Colon (tissue), 2 donors: ENCODE measurements at regions not wholly inside any gene's neighbourhood (a gene's known extent, or its start where the extent isn't known, plus 50 kb on each side); places are given as distances from the start of the nearest gene placed in this dataset.
A peak's percentile ranks its signal among the peaks of the same experiment; 100 is the strongest.
"Not testable (repeated sequence)": the region's sequence is repeated elsewhere in the genome, so short reads cannot be mapped to it uniquely, and the experiment has no call there.

Experiments used
- FAIRE-seq: peaks from 2 replicates; lab custom pipeline; 2012; peaks lifted over from hg19 to GRCh38; lab: Jason Lieb, UNC
- donor health status: control.
- donor health status: control.

DNA sequence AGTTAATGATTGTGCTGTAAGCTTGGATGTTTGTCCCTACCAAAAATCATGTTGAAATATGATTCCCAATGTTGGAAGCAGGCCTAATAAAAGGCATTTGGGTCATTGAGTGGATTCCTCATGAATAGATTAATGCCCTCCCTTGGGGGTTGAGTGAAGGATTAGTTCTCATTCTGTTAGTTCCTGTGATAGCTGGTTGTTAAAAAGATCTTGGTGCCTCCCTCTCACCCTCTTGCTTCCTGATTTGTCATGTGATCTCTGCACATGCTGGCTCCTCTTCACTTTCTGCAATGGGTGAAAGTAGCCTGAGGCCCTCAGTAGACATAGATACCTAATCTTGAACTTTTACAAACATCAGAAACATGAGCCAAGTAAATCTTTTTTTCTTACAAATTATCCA, 115.6 kb upstream of the HCRTR2 start:
- FAIRE-seq = no peak

DNA sequence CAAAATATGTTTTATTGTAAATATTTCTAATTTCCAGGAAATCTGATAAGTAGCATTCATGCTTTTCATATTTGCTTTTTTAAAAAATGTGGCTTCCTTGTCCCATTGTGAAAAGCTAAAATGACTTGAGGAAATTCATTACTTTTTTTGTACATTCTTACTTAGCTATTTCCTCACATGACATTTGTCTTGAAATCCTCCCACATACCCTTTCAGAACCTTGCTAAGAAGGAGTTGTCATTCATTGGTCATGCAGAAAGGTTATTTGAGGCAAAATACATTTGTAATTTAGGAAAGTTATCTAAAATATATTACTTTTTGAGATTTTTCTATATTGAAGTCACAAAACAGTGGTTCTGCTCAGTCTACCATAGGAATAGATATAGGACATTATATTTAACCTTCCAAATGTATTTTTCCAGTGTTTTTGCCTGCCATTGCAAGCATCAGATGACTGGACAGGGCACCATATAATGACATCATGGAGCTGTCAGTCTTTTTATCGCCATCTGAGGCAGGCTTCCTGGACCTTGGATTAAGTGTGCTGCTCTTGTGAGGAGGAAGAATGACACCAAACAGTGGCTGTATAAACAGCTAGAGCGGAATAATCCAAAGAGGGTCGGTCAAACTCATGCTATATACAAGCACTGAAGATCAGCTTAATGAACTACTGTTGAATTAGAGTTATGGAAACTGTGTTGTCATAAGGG, 109.4 kb upstream of the HCRTR2 start:
- FAIRE-seq = no peak

DNA sequence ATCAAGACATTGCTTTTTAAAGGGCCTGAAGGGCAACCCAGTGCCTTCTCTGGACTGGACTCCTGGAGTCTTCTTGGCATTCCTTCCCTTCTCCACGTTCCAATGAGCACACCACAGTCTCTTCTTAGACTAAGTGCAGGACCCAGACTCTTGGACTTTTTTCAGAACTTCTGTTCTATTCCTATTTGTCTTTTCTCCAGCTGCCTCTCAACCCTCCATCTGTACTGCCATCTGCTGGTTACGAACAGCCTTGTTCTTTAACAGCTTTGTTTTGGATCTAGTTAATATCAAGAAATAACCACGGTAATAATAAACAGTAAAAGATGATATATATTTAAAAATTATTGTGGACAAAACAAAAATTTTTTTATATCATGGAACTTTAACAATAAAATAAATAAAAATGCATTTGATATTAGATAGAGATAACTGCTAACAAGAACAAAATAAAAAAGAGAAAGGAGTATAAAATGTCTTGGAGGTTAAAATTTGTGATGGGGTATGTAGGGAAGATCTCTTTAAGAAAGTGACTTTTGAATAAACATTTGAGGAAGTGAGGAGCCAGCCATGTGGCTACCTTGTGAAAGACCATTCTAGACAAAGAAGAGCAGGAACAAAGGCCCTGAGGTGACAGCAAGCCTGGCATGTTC, 105.1 kb upstream of the HCRTR2 start:
- FAIRE-seq = peak; percentile 90

DNA sequence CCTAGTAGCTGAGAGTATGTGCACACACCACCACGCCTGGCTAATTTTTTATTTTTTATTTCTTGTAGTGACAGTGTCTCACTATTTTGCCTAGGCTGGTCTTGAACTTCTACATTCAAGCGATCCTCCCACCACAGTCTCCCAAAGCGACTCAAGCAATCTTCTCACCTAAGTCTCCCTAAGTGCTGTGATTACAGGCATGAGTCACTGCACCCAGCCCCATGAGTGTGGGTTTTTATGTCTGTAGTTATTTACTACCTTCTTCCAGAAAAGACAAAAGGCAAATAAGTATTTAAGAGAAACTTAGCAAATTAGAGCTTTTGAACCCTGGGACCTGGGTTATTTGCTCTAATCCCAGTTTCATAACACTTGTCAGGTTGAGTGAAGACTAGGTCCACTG, 92.3 kb upstream of the HCRTR2 start:
- FAIRE-seq = no peak

DNA sequence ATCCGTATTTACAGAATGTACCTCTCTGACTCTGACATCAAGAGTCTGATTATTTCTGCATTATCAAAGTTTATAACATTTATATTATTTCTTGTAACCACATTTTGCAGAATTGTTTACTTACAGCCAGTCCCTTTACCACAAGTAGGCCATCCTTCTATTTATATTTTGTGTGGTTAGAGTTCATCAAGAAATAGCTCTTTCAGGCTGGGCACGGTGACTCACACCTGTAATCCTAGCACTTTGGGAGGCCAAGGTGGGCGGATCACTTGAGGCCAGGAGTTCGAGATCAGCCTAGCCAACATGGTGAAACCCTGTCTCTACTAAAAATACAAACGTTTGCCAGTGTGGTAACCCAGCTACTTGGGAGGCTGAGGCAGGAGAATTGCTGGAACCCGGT, 86.3 kb upstream of the HCRTR2 start:
- FAIRE-seq = not testable (repeated sequence)

DNA sequence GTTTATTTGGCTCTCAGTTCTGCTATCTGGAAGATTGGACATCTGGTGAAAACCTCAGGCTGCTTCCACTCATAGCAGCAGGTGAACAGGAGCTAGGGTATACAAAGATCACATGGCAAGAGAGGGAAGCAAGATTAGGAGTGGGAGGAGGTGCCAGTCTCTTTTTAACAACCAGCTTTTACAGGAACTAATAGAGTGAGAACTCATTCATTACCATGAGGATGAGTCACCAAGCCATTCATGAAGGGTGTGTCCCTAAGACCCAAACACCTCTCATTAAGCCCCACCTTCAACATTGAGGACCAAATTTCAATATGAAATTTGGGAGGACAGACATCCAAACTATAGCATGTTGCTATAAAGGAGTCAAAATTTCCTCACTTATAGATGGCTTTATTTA, 85.4 kb upstream of the HCRTR2 start:
- no peak for FAIRE-seq

DNA sequence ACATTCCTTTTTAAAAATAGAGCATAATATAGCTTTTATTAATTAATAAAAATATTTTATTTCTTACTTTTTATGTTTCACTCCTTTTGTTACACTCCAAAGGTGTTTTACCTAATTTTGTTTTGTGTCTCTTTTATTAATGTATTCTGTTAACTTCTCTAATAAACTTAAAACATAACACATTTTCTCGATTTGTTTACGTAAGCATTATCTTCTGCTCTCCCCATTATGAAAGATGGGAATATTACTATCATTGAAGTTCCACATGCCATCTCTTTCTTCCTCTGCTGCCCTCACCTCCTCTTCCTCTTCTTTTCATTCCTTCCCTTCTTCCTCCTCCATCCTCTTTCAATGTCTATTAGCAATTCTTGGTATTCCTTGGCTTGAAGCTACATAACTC, 85.0 kb upstream of the HCRTR2 start:
- no peak for FAIRE-seq

DNA sequence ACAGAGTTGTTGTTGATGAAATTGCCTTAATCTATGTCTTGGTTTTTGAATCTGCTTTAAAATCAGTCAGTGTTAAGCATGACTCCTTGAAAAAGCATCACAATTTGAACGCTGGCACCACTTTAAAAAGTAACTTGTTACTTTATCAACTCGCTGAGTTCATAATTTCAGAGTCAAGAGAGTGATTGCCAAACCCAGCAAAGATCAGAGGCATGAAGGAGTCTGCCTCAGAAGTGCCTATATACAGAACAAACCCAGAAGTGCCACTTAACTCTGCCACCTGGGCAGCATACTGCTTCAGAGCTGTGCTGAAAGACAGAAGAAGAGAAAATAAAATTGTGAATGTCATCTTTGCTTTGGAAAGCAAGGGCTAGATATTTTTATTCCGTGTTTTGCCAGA, 73.6 kb upstream of the HCRTR2 start:
- no peak for FAIRE-seq

DNA sequence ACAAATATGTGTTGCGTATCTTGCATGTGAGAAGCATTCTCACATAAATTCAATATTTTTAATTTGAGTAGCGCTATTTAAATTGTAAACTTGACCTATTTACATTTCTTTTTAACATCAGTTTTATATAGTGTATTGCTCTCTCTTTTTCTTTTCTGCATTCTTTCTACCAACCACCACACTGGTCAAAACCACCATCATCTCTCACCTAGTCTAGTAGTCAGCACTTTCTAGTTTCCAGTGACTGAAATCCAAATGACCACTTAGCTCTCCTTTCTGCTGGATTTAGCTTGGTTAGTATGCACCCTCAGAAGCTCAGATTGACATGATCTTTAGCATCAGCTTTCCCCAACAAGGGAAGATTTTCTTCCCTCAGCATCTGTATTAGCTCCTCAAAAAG, 73.2 kb upstream of the HCRTR2 start:
- no peak for FAIRE-seq

DNA sequence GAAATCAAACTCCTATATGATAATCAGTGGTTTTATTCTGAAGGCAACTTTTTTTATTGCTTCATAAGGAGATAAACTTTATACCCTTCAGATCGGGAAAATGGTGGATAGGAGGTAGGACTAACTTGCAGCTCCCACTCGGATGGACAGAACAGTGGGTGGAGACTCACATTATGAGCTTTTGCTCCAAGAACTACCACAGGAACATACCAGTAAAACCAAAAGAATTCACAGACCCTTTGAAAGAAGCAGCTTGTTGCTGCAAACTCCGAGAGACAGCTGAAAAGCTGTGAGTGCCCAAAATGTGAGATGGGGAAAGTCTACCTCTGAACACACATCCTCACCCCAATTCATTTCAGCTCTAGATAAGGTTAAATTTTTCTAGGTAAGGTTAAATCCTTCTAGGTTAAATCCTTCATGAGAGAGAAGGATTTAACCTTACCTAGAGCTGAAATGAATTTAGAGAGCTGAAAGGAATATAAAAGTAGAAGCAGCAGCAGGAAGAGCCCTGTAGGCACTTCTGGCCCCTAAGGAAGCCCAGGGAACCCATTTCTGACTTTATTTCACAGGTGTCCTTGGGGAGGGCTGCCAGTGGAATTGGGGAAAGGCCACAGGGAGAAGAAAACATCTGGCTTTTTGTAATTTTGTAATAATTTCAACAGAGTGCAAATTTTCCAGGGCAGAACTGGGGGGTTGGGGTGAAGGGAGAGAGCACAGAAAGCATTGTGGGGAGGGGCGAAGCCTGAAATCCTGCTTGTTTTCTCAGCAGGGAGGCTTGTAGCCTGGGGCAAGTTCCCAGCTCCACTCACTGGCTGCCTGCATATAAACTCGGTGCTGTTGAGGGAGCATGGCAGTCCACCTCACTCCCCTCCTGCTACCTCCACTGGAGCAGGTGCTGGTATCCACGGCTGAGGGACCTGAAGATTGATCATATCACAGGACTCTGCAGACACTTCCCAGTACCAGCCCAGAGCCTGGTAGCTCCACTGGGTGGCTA, 65.9 kb upstream of the HCRTR2 start:
- no peak for FAIRE-seq

DNA sequence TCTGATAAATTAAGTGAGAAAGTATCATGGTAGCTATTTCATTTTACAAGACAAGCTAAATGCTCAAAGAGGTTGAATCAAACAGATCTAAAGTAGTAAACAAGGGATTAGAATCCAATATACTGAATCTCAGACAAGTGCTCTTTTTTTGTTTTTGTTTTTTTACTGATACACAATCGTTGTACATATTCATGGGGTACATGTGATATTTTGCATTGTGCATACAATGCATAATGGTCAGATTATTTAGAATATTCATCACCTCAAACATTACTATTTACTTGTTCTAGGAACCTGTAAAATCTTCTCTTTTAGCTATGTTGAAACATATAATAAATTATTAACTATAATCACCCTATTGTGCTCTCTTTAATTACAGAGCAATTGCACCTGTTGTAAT, 57.0 kb upstream of the HCRTR2 start:
- FAIRE-seq = no peak

DNA sequence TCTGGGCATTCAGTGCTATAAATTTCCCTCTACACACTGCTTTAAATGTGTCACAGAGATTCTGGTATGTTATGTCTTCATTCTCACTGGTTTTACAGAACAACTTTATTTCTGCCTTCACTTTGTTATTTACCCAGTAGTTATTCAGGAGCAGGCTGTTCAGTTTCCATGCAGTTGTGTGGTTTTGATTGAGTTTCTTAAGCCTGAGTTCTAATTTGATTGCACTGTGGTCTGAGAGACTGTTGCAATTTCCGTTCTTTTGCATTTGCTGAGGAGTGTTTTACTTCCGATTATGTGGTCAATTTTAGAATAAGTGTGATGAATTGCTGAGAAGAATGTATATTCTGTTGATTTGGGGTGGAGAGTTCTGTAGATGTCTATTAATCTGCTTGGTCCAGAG, 50.1 kb upstream of the HCRTR2 start:
- FAIRE-seq = not testable (repeated sequence)
